ENCODE measurements at regions not wholly inside any gene's neighbourhood (a gene's known extent, or its start where the extent isn't known, plus 50 kb on each side); places are given as distances from the start of the nearest gene placed in this dataset.
"Not testable (repeated sequence)": the region's sequence is repeated elsewhere in the genome, so short reads cannot be mapped to it uniquely, and the experiment has no call there.

DNA sequence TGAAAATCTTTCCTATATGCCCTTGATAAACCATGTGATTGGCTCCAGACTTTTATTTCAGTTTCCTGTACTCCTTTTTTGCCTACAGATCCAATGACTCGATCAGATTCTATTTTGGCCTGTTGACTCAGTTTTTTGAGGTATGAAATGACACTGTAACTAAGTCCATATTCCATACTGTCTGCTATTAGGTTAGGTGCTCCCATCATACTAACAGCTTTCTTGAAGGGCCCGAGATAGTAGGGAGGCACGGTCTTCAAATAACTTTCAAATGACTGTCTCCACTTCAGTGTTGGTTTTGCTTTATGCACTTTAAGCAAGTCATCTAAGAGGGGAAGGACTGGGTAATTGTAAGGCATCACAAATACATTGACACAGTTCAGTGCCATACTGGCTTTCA is 295.4 kb upstream of the DAB2 start:
- no peak for DNase-seq

DNA sequence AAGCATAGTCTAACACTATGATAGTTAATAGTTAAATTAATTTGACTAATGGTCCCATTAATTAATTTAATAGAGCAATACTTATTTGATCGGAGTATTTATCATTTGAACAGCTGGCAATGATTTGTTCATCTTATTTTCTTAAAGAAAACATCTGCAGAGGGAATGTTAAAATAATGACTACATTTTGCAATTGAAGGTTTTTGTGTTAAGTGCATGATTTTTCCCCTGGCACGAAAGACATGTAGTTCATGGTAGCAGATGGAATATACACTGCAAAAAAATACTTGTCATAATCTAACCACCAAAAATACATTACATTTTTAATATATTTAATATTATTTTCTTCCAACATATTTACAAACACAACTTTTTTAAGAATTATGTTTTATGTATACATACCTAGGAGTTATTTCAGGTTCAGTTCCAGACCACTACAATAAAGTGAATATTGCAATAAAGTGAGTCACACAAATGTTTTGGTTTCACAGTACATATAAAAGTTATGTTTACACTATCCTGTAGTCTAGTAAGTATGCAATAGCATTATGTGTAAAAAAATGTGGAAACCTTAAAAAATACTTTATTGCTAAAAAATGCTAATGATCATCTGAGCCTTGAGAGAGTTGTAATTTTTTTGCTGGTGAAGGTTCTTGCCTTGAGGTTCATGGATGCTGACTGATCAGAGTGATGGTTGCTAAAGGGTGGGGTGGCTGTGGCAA is 292.6 kb upstream of the DAB2 start:
- no peak for DNase-seq

DNA sequence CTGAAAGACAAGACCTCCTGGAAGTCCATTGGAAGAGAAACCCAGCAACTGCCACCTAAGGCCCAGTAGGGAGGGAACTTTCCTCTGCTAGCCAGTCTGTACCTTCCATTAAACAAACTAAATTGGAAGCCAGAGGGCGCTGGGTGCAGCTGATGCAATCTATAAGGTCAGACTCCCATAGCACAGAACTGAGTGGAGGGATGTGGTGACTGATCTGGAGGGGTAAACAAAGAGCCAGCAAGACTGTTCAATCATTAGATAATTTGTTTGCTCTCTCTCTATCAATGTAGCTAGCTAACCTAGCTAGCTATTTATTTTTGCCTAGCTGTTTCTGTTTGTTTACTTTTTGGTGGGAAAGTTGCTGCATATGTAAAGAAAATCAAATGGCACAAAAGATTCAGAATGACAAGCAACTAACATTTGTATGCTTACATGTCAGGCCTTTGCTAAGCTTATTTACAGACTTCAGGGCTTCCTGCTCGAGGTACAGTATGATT is 291.8 kb upstream of the DAB2 start:
- DNase-seq, result peak; percentile 28

DNA sequence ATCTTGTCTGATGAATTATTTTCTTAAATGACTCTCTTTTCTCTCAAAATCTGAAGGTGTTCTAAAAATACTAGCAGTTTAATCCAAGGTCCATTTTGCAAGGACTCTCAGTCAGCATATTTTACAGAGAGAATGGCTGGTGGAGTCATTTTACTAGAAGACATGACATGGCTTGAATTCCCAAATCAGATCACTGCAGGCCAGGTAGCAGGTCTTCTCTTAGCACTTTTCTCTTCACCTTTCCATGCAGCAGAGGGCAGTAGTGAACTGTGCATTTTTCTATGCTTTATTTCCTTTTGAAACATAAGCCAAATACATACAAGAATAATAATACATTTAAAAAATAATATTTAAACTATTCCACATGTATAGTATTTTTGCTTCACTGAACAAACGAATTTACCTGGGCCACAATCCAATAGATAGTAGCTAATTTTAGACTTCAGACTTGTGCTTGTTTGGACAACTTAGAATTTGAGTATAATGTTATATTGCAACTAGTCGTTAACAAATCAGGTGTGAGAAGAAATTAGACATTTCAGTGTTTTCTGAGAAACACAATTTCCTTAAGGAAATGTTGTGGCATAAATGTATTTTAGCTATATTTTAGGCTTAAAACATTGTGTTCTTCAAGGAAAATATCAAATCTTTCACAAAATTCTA is 289.4 kb upstream of the DAB2 start:
- DNase-seq, result peak; percentile 36

DNA sequence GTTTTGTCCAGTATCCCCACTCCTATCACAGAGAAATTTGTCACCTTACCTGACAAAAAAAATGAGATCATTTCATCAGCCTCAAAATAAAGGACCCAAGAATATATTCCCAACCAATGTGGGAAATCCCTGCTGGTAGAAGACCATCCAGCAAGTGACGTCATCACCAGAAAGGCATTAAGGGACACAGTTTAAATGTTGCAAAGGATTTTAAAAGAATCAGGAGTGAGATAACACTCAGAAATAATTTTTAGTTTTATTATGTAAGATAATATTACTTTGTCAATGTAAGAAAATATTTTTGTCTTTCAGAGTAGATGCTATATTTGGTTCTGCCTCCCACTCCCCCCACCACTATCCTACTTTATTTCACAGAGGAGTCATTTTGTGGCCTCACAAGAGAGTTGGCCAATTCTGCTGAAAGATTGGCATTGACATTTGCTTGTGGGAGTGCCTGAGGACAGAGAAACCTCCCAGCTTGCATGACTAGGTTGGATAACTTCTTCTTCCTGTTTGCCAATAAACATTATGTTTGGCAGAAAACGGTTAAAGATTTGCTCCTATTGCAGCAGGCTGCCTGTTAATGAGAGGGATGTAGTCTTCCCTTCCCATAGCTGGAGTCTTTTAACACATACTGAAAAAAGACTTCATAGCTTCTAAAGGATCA is 288.6 kb upstream of the DAB2 start:
- no peak for DNase-seq

DNA sequence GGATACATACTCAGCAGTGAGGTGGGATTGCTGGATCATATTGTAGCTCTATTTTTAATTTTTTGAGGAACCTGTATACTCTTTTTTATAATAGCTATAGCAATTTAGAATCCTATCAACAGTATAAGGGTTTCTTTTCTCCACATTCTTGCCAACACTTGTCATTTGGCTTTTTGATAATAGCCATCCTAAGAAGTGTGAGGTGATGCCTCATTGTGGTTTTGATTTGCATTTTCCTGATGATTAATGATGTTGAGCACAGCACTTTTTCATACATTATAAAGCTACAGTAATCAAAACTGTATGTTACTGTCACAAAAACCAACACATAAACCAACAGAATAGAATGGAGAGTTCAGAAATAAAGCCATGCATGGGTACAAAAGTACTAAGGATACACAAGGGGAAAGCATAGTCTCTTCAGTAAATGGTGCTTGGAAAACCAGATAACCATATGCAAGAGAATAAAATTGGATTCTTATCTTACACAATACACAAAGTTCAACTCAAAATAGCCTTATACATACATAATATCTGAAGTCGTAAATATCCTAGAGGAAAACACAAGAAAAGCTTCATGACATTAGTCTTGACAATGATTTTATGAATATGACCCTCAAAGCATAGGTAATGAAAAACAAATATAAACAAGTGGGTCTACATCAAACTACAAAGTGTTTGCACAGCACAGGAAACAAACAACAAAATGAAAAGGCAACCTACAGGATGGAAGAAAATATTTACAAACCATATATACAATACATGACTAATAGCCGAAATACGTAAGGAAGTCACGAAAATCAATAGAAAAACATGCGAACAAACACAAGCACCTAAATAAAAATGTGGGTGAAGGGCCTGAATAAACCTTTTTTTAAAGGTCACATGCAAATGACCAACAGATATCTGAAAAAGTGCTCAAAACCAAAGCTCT is 287.8 kb upstream of the DAB2 start:
- DNase-seq, result no peak

DNA sequence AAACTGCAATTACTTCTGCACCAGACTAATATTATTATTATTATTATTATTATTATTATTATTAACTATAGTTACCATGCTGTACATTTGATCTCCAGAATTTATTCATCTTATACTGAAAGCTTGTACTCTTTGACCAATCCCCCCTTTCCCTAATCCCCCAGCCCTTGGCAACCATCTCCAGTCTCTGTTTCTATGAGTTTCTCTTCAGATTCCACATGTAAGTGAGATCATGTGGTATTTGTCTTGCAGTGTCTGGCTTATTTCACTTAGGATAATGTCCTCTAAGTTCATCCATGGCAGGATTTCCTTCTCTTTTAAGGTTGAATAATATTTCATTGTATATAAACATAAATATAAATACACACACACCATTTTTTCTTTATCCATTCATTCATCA is 287.0 kb upstream of the DAB2 start:
- no peak for DNase-seq

DNA sequence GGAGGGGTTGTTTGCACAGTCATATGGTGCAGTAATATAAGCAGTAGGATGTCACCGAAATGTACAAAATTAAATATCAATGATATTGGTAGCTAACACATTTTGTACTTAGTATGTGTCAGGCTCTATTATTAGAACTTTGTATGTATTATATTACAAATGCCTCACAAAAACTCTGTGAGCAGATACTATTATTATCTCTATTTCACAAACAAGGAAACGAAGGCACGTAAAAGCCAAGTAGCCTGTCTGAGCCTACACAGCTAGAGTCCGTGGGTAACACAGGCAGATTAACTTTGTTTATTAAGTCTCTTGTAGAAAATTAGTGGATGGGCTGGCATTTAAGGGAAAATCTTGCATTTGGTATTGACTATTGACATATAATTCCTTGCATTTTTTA is 284.3 kb upstream of the DAB2 start:
- DNase-seq, result no peak

DNA sequence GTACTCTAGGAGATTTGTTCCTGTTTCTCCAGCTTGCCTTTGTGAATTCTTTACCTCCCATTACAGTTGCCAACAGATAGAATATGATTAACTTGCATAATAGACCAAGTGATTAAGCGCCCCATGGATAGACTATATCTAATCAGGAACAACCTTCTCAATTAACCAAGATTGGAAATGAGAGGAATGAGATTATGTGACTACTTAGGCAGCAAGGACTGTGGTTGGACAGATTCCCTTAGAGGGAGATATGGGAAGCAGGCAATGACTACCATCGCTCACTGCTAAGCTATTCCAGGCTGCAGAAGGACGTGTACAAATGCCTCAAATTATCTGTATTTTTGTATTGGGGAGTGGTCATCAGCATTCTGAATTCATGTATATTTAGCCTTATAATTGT is 278.1 kb upstream of the DAB2 start:
- no peak for DNase-seq

DNA sequence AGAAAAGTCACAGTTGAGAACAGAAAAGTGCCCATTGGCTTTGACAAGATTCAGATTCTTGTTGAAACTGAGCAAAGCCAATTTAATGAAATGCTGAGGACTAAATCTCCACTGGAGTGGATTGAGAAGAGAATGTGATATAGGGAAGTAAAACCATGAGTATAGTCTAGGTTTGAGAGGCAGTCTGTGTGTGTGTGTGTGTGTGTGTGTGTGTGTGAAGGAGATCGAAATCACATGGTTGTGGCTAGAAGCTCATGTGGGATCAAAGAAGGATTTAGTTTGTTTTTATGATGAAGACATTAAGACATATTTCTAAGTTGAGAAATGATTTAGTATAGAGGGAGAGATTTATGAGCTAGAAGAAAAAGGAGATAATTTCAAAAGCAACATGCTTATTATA is 275.7 kb upstream of the DAB2 start:
- DNase-seq, result no peak

DNA sequence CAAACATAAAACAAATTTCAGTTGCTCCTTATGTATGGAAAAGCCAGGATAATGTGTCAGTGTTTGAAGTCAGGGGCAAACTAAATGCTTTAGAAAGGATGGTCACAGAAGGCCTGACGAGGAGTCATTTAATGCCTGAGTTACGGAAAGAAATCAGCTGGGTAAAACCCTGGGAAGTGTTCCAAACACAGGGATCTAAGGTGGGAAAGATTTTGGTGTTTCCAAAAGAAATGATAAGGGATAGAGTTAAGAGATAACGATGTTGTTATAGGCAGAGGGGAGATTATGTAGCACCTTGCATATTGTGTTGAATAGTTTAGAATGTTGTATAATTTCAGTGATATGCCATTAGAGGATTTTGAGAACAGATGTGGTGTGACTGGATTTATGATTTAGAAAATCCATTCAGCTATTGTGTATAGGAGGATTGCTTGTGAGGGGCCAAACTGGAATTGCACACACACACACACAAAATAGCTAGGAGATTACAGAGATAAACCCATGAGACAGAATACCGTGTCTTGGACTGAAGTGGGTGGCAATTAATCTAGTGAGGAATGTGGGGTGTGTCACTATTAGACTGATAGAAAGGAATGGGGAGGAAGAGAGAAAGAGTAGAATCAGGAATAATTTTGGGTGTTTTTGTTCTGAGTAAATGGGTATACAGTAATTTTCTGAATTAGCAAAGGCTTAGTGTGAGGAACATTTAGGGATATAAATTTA is 274.2 kb upstream of the DAB2 start:
- no peak for DNase-seq

DNA sequence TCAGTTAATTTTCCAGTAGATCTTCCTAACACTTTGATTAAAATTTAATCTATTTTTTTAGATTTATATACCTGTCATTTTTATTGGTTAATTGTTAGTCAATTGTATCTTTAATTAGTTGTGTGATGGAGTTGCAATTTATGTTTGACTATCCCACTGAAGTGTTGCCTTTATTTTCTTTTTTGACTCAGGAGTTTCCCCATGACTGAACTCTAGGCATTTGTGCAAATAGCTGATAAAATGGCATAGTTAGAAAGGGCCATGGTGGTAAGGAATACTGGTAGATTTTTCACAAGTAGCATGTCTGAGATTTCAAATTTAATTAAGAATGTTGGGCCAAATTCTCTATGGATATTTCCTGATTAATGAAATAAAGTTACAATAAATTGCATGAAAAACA is 273.1 kb upstream of the DAB2 start:
- no peak for DNase-seq

DNA sequence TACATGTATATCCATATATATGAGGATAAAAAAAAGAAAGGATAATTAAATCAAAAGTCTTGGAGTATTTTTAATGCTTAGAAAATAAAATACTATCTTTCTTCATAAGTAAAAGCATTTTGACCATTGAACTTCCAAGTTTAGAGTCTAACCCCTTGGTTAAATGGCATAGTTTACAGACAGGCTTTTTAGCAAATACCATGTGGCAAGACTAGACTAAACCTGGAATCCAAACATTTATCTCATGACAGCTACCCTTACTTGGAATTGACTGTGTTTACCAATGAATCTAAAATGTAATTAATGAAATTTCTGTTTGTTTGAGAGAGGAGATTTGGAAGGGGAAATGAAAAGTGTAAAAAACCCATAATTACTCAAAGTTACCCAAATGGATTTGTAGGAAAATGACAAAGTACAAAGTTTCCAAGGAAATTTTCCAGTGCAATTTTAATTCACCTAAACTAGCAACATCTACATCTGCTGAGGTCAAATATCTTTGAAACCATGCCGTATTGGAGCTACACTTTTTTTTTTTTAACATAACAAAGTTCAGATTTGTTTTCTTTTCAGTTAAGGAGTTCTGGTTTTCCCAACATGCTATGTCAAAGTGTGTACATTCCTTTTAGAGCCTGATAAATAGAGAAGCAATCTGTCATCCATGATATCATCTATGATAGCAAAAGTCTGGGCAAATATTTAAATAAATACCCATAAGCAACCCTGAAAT is 272.1 kb upstream of the DAB2 start:
- no peak for DNase-seq

DNA sequence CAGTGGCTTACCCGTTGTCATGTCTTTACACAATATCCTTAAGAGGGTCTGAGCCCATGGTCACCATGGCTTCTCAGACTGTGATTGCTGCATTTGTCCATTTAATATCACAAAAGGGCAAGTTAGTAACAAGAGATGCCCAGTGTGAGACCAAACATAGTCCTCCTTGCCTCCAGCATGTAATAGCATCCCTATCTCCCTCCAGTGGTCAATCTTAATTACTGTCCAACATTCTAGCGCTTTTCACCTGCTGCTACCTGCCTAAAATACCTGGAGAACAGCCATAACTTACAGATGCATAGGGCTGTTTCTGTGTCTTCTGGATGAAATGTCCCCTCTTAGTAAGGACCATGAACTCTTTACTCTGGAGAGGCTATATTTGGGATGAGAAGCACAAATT is 267.2 kb upstream of the DAB2 start:
- DNase-seq, result no peak

DNA sequence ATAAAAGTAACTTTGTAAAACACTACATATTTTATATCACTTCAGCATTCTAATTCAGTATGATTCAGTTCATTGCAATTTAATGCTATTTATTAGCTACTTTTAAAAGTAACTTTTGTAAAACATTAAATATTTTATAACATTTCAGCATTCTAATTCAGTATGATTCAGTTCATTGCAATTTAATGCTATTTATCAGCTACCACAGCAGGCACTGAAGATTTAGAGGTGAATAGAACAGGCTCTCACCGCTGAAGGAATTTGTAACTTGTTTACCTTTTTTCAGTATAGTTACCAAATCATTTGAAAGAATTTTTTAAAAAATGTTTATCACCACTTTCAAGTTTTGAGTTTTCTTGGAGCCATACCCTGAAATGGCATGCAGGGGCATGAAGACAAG is 266.4 kb upstream of the DAB2 start:
- no peak for DNase-seq

DNA sequence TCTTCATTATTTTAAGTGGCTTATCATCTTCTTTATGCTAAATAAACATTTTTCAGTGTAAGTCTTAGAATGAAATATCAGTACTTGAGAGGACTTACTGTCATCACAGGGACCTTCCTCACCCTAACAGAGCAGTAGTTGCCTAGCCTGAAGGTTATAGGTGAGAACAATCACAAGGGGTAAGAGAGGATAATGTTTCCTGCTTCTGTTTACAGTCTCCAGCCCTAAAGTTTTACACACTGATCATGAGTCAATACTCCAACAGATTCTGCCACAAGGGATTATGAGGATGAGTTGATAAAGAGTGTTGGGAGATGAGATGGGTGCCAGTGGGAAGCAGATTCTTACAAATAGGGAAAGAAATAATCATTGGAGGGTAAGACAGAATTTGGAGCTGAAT is 265.1 kb upstream of the DAB2 start:
- no peak for DNase-seq

DNA sequence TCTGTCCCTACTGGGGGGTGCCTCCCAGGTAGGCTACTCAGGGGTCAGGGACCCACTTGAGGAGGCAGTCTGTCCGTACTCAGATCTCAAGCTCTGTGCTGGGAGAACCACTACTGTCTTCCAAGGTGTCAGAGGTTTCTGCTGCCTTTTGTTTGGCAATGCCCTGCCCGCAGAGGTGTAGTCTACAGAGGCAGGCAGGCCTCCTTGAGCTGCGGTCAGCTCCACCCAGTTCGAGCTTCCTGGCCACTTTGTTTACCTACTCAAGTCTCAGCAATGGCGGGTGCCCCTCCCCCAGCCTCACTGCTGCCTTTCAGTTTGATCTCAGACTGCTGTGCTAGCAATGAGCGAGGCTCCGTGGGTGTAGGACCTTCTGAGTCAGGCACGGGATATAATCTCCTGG is 263.1 kb upstream of the DAB2 start:
- not testable (repeated sequence) for DNase-seq

DNA sequence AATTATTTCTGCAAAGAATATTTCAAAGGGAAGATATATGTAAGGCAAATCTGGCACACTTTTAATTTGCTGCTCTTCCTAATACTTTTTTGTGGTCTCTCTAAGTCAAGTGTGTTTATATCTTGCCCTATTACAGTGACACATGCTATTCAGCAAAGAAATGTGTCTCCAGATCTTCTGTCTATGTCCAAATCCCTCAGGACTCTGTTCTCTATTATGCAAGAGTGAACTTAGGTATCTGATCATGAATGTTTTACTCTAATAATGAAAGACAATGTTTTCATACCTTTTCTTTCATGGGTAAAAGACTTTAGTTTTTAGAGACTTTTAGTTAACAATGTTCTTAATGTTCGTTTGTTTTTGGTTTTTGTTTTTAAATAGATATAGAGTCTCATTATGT is 255.4 kb upstream of the DAB2 start:
- DNase-seq, result no peak

DNA sequence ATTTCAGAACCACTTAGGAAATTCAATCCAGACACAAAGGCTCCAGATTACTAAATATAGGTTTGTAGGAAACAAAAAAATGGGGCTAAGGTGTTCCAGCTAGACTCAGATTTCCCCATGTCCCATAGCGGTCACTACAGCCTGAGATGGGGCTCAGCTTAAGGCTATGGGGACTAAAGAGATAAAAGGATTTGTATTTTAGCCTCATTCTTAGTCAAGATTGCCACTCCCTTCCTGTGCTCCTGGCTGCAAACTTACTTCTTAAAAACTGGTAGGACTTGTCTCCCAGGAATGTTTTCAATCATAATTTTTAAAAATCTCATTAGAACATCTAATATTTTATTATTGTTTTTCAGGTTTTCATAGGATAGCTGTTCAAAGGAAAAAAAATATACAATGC is 253.8 kb upstream of the DAB2 start:
- no peak for DNase-seq

DNA sequence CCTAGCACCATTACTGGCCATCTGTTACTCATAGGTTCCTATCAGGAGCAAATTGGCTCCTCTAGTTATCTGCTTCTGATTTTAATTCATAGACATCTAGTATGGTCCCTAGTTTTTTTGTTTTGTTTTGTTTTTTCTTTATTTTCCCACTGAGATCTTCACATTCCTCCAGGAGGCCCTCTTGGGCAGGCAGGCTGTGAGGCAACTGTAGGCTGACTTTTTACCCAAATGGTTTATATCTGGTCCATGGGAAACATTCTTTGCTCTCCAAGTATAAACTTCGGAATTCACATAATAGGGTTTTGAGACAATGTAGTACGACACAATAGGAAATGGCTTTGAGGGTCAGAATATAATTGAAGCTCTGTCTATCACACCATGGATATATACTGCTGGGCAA is 250.9 kb upstream of the DAB2 start:
- DNase-seq, result no peak

DNA sequence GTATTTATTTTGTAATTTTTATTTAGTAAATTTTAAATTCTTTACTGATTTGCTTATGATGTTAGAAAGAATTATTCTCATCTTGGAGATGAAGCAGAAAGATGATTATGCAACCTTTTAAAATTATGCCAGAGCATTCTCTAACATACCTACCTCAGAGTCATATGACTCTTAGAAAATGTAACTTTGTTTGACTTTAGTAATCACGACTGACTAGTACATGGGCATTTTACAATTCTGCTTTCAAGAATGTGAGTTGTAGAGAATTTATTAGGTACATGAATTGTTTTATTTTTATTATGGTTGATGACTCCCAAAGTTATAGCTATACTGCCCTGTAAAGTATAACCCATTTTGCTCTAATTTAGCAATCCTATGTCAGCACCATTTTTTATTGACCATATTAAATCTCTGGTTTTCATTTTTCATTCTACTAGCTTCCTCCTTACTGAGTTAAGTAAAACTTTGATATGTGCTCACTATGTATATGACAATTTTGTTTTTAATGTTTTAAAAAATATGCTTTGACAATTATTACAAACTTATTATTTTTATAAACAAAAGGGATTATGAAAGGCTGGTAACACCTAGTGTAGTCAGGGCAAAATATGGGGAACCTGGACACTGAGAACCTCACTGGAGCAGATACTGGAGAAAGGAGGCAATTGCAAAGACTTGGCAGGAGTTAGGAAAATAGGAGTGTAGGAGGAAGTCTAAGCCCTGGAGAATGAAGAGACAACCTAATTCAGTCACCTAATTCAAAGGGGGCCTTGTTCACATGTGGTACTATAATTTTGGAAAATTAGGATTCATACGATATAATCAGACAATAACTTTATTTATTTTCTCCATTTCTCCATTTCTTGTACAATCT is 249.7 kb upstream of the DAB2 start:
- DNase-seq, result no peak

Measured in KG1 (cell line).